ENCODE measurements at regions not wholly inside any gene's neighbourhood (a gene's known extent, or its start where the extent isn't known, plus 50 kb on each side); places are given as distances from the start of the nearest gene placed in this dataset.
A peak's percentile ranks its signal among the peaks of the same experiment; 100 is the strongest.
"Not testable (repeated sequence)": the region's sequence is repeated elsewhere in the genome, so short reads cannot be mapped to it uniquely, and the experiment has no call there.

DNA sequence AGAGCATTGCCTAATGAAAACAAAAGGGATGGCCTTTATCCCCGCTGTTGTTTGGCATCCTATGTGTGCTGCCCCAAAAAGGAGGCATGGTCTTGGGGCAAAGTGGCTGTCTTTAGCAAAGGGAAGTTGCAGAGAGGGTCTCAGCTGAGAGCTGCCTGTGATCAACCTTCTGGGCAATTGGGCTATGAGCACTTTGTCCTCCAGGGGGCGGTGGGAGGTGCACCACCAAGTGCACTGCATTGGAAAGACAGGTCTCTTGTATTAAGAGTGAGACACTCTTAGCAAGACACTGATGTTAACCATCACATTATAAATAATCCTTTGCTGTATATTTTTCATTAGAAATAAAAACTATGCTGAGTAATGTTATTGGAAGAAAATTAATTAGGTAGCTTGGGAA, 314.8 kb downstream of the POM121L12 start:
- intact Hi-C loops (cut with micrococcal nuclease) = no loop called here
- POLR2A ChIA-PET = interaction anchor here (0.8 kb wide), 1 partner anchor 10 kb away, joined by 3 read pairs; no protein-coding TSS in a partner anchor
- Mint-ChIP-seq H3K27ac (no peak overlapping the region), H3K4me3 (no peak overlapping the region), H3K9me3 (peaks cover 5% of the 10 kb centered on the region), H3K36me3 (ENCODE audit: low read depth) (no peaks in the 10 kb centered on the region), H3K27me3 (no peaks in the 10 kb centered on the region), H3K4me1 (ENCODE audit: low read depth) (no peaks in the 10 kb centered on the region)
- no peak for ATAC-seq
- CTCF ChIA-PET = no interaction called here
- peak; percentile 29 for DNase-seq
- TF ChIP-seq, protein P1, sequence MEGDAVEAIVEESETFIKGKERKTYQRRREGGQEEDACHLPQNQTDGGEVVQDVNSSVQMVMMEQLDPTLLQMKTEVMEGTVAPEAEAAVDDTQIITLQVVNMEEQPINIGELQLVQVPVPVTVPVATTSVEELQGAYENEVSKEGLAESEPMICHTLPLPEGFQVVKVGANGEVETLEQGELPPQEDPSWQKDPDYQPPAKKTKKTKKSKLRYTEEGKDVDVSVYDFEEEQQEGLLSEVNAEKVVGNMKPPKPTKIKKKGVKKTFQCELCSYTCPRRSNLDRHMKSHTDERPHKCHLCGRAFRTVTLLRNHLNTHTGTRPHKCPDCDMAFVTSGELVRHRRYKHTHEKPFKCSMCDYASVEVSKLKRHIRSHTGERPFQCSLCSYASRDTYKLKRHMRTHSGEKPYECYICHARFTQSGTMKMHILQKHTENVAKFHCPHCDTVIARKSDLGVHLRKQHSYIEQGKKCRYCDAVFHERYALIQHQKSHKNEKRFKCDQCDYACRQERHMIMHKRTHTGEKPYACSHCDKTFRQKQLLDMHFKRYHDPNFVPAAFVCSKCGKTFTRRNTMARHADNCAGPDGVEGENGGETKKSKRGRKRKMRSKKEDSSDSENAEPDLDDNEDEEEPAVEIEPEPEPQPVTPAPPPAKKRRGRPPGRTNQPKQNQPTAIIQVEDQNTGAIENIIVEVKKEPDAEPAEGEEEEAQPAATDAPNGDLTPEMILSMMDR (IDR thresholded peaks at IDR 0.05) = peak; percentile 34

DNA sequence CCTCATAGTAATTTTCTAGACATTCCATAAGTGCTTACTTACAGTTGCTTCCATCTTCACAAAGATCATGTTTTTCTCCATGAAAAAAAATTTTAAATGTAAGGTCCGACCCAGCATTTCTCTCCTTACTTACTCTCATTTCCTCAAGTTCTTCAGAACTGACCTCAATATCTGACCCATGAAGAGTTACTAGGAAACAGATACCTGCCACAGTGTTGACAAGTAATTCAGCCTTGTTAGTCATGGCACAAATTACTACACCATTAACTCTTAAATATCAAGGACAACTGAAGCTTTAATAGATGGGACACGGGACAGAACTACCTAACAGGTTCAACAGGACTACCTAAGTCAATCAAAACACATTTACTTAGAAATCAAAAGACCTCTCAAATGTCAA, 316.2 kb downstream of the POM121L12 start:
- Mint-ChIP-seq H3K4me3 (no peak overlapping the region), H3K4me1 (ENCODE audit: low read depth) (no peaks in the 10 kb centered on the region), H3K36me3 (ENCODE audit: low read depth) (no peaks in the 10 kb centered on the region), H3K27ac (no peak overlapping the region), H3K27me3 (no peaks in the 10 kb centered on the region), H3K9me3 (peaks cover 10% of the 10 kb centered on the region)
- intact Hi-C loops (cut with micrococcal nuclease) = no loop called here
- TF ChIP-seq, protein P1 (IDR thresholded peaks at IDR 0.05) = no peak
- DNase-seq = no peak
- no peak for ATAC-seq
- ChIA-PET POLR2A (no interaction called here), CTCF (no interaction called here)

DNA sequence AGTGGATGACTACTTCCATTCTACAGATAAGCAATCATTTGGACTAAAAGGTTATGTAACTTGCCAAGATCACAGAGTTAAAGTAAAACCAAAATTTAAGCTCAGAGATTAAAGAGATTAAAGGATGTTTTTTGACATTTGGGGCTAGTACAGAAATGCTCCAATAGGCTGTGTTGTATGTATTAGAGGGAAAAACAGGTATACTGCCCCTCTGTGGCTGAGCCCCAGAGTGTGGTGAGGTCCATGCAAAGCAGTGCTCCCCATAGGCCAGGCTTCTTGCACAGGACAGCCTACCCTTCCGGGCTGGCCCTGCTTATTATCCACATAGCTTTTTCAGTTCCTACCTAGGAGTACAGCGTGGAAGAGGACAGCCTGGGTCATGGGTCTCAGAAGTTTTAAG, 322.8 kb downstream of the POM121L12 start:
- Mint-ChIP-seq H3K4me1 (ENCODE audit: low read depth) (no peaks in the 10 kb centered on the region), H3K27me3 (no peaks in the 10 kb centered on the region), H3K9me3 (peaks cover 22% of the 10 kb centered on the region), H3K36me3 (ENCODE audit: low read depth) (no peaks in the 10 kb centered on the region), H3K27ac (no peak overlapping the region), H3K4me3 (no peak overlapping the region)
- TF ChIP-seq, protein P1 (IDR thresholded peaks at IDR 0.05) = no peak
- intact Hi-C loops (cut with micrococcal nuclease) = no loop called here
- ATAC-seq (no peak), DNase-seq (no peak)
- CTCF ChIA-PET = no interaction called here
- POLR2A ChIA-PET = no interaction called here

DNA sequence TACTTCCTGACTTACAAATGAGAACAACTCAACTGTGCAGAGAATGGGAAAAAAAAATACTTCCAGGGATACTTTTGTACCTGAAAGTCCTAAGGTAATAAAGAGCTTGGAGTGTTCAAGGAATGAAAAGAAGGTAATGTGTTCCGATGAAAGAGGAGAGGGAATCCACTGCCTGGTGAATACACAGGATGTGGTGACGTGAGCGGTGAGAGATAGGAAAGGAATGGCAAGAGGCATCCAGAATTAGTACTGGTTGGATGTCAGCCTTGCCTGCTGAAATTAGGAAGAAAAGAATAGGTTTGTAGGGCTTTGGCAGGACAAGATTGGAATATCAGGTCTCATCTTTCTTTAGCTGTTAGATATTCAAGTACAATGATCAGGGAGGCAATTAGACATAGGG, 347.7 kb downstream of the POM121L12 start:
- POLR2A ChIA-PET = no interaction called here
- intact Hi-C loops (cut with micrococcal nuclease) = loop anchor here (10.0 kb wide), 1 partner anchor 698 kb away; no protein-coding TSS in a partner anchor
- Mint-ChIP-seq H3K36me3 (ENCODE audit: low read depth) (no peaks in the 10 kb centered on the region), H3K4me3 (no peak overlapping the region), H3K27me3 (no peaks in the 10 kb centered on the region), H3K4me1 (ENCODE audit: low read depth) (no peaks in the 10 kb centered on the region), H3K9me3 (peaks cover 27% of the 10 kb centered on the region), H3K27ac (no peak overlapping the region)
- ATAC-seq = no peak
- CTCF ChIA-PET = no interaction called here
- DNase-seq = no peak
- TF ChIP-seq, protein P1 (IDR thresholded peaks at IDR 0.05) = no peak

DNA sequence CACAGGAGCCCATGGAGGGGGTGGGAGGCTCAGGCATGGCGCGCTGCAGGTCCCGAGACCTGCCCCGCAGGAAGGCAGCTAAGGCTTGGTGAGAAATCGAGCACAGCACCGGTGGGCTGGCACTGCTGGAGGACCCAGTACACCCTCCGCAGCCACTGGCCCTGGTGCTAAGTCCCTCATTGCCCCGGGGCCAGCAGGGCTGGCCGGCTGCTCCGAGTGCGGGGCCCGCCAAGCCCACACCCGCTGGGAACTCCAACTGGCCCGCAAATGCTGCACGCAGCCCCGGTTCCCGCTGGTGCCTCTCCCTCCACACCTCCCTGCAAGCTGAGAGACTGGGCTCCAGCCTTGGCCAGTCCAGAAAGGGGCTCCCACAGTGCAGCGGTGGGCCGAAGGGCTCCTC, 349.8 kb downstream of the POM121L12 start:
- H3K9me3 Mint-ChIP-seq = peaks cover 33% of the 10 kb centered on the region
- CTCF ChIA-PET; H3K36me3 Mint-ChIP-seq (ENCODE audit: low read depth); H3K4me3 Mint-ChIP-seq; ATAC-seq; H3K27ac Mint-ChIP-seq; POLR2A ChIA-PET; DNase-seq; H3K4me1 Mint-ChIP-seq (ENCODE audit: low read depth); H3K27me3 Mint-ChIP-seq: not testable (repeated sequence)
- intact Hi-C loops (cut with micrococcal nuclease) = loop anchor here (10.0 kb wide), 1 partner anchor 700 kb away; no protein-coding TSS in a partner anchor

DNA sequence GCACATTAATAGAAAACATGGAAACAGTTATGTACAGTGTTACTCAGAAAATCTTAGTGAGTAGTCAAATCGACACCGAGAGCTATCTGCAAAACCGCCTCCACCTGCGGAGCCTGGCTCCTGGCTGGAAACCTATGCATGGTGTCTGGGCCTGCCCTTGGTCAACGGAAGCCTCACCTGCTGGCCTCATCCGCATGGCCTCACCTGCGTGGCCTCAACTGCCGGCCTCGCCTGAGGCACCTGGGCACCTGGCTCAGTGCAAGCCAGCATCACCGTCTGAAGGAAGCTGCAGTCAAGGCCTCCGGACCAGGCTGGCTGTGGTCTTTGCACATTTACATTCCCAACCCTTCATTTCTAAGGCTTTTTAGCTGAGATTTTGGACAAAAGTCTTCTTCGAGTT, 352.1 kb downstream of the POM121L12 start:
- ChIA-PET CTCF (no interaction called here), POLR2A (interaction anchor here (0.5 kb wide), 1 partner anchor 83 kb away, joined by 3 read pairs; no protein-coding TSS in a partner anchor)
- no peak for ATAC-seq

More for the DNA sequence above, 352.1 kb downstream of the POM121L12 start:
- Mint-ChIP-seq H3K27me3 (no peaks in the 10 kb centered on the region), H3K4me1 (ENCODE audit: low read depth) (no peaks in the 10 kb centered on the region), H3K4me3 (no peak overlapping the region), H3K27ac (no peak overlapping the region), H3K9me3 (peaks cover 33% of the 10 kb centered on the region), H3K36me3 (ENCODE audit: low read depth) (no peaks in the 10 kb centered on the region)
- DNase-seq = no peak
- TF ChIP-seq, protein P1 (IDR thresholded peaks at IDR 0.05) = no peak
- intact Hi-C loops (cut with micrococcal nuclease) = loop anchor here (10.0 kb wide), 1 partner anchor 703 kb away; no protein-coding TSS in a partner anchor

Measured in activated CD8-positive, alpha-beta T cell treated with anti-CD3 and anti-CD28 coated beads for 36 hours (primary cell).